SK-N-SH (cell line): ENCODE measurements at regions not wholly inside any gene's neighbourhood (a gene's known extent, or its start where the extent isn't known, plus 50 kb on each side); places are given as distances from the start of the nearest gene placed in this dataset.

Experiments
- CTCF ChIA-PET: fragments of 300-600, 350-600 bp; formaldehyde crosslinking; extraction: SDS; loops from one replicate; lab custom pipeline; 2021; lab: Yijun Ruan, JAX
- POLR2A ChIA-PET: fragments of 350-600 bp; sonication (Branson Sonifier 250); formaldehyde crosslinking; extraction: SDS; loops from one replicate; lab custom pipeline; 2020; ENCODE audit warnings: antibody characterized with exemption, inconsistent platforms; lab: Yijun Ruan, JAX
- DNase-seq: peaks from one replicate; pipeline ENCODE4 v3.0.0; 2012
- H2AFZ ChIP-seq: fragments of 200-600 bp; sonication (generic); 2 replicates; pipeline ENCODE4 v1.8.1; 2016; ENCODE audit warnings: antibody characterized with exemption, mild to moderate bottlenecking, low read depth
- H3F3A ChIP-seq: fragments of 200-600 bp; sonication (generic); replicated peaks from 2 replicates; pipeline ENCODE3; 2016; ENCODE audit warnings: antibody characterized with exemption, mild to moderate bottlenecking; ENCODE audit not compliant: insufficient read depth
- H3K27ac ChIP-seq, 2 experiments: fragments of 200-500 bp in 1 of 2; fragments of 200-600 bp in 1 of 2; sonication (Bioruptor generic) in 1 of 2; sonication (generic), shearing (Covaris generic) in 1 of 2; 2 replicates each; pipeline versions ENCODE4 v1.5.1 to v1.6.1; 2014 to 2016; ENCODE audit warnings: low read depth in 2 of 2, inconsistent platforms in 1 of 2, low read length in 1 of 2, mild to moderate bottlenecking in 1 of 2, mixed read lengths in 1 of 2
- H3K27me3 ChIP-seq: fragments of 200-600 bp; sonication (generic), shearing (Covaris generic); 2 replicates; pipeline ENCODE4 v1.6.1; 2016; ENCODE audit warnings: mixed run types; ENCODE audit not compliant: insufficient read depth
- H3K36me3 ChIP-seq, 2 experiments: fragments of 200-500 bp in 1 of 2; fragments of 200-600 bp in 1 of 2; sonication (Bioruptor generic) in 1 of 2; sonication (generic) in 1 of 2; replicated peaks in 1 of 2; 2 replicates each; pipeline versions ENCODE3 to v1.5.1; 2014 to 2016; ENCODE audit warnings: low read length in 1 of 2, mild to moderate bottlenecking in 1 of 2; ENCODE audit not compliant: insufficient read depth in 2 of 2, control insufficient read depth in 1 of 2
- H3K4me1 ChIP-seq, 2 experiments: fragments of 200-500 bp in 1 of 2; fragments of 200-600 bp in 1 of 2; sonication (Bioruptor generic) in 1 of 2; sonication (generic), shearing (Covaris generic) in 1 of 2; 2 replicates each; pipeline versions ENCODE4 v1.5.1 to v1.6.1; 2014 to 2016; ENCODE audit warnings: low read depth in 1 of 2, low read length in 1 of 2, mixed run types in 1 of 2; ENCODE audit not compliant: insufficient read depth in 2 of 2, control insufficient read depth in 1 of 2
- H3K4me2 ChIP-seq: fragments of 200-600 bp; sonication (generic), shearing (Covaris generic); 2 replicates; pipeline ENCODE4 v1.6.1; 2017; ENCODE audit warnings: mixed run types
- H3K4me3 ChIP-seq, 2 experiments: fragments of 200-500 bp in 1 of 2; fragments of 200-600 bp in 1 of 2; sonication (Bioruptor generic) in 1 of 2; sonication (generic), shearing (Covaris generic) in 1 of 2; 2 replicates each; pipeline versions ENCODE4 v1.5.1 to v1.8.1; 2014 to 2016; ENCODE audit warnings: low read depth in 2 of 2, inconsistent platforms in 1 of 2, low read length in 1 of 2, mild to moderate bottlenecking in 1 of 2, mixed read lengths in 1 of 2, moderate library complexity in 1 of 2
- H3K79me2 ChIP-seq: fragments of 200-600 bp; sonication (generic); 2 replicates; pipeline ENCODE4 v1.8.1; 2017; ENCODE audit warnings: mild to moderate bottlenecking; ENCODE audit not compliant: insufficient read depth
- H3K9ac ChIP-seq: fragments of 200-600 bp; sonication (generic); 2 replicates; pipeline ENCODE4 v1.6.1; 2017; ENCODE audit warnings: mixed run types
- H3K9me2 ChIP-seq: fragments of 200-600 bp; sonication (generic); 2 replicates; pipeline ENCODE4 v1.6.1; 2017; ENCODE audit warnings: mixed run types
- H3K9me3 ChIP-seq: fragments of 200-600 bp; sonication (generic); 2 replicates; pipeline ENCODE4 v1.6.1; 2017; ENCODE audit warnings: mixed run types, mild to moderate bottlenecking, moderate library complexity
- H4K20me1 ChIP-seq: fragments of 200-600 bp; sonication (generic); 2 replicates; pipeline ENCODE4 v1.6.1; 2017; ENCODE audit warnings: mild to moderate bottlenecking, mixed run types; ENCODE audit not compliant: insufficient read depth
- CHD2 ChIP-seq: fragments of 150-350 bp; IDR thresholded peaks from 2 replicates; pipeline ENCODE4 v1.6.1; 2018; ENCODE audit warnings: low read length; ENCODE audit not compliant: partially characterized antibody
- EP300 ChIP-seq, 2 experiments: IDR thresholded peaks; 2 replicates each; pipeline versions ENCODE4 v1.4.0 to v1.6.1; 2012; ENCODE audit warnings: borderline replicate concordance in 1 of 2, low read depth in 1 of 2, low read length in 1 of 2
- EZH2phosphoT487 ChIP-seq: fragments of 200-600 bp; sonication (generic); IDR thresholded peaks from 2 replicates; pipeline ENCODE4 v1.6.1; 2017; ENCODE audit warnings: low read depth, mixed run types, mild to moderate bottlenecking, antibody characterized with exemption, moderate library complexity, borderline replicate concordance
- FOSL2 ChIP-seq: IDR thresholded peaks from 2 replicates; pipeline ENCODE4 v1.4.0; 2012; ENCODE audit warnings: low read depth, mild to moderate bottlenecking, moderate library complexity, borderline replicate concordance
- GATA2 ChIP-seq: sonication (generic); formaldehyde crosslinking; IDR thresholded peaks from 2 replicates; pipeline ENCODE4 v1.5.0; 2020; ENCODE audit warnings: mild to moderate bottlenecking, missing genetic modification reagents
- JUND ChIP-seq: IDR thresholded peaks from 2 replicates; pipeline ENCODE4 v1.4.0; 2012
- RCOR1 ChIP-seq: fragments of 150-350 bp; IDR thresholded peaks from 2 replicates; pipeline ENCODE4 v1.6.1; 2017; ENCODE audit warnings: antibody characterized with exemption, low read length
- RFX5 ChIP-seq: IDR thresholded peaks from 2 replicates; pipeline ENCODE4 v1.6.1; 2012; ENCODE audit warnings: mild to moderate bottlenecking, improper control_type of control experiment, low read length
- SIN3A ChIP-seq: IDR thresholded peaks from 2 replicates; pipeline ENCODE4 v1.6.1; 2012; ENCODE audit warnings: low read depth, mild to moderate bottlenecking, low read length, moderate library complexity, borderline replicate concordance
- SMC3 ChIP-seq: IDR thresholded peaks from 2 replicates; pipeline ENCODE4 v1.6.1; 2012; ENCODE audit warnings: low read depth, low read length, improper control_type of control experiment
- TAF1 ChIP-seq: IDR thresholded peaks from 2 replicates; pipeline ENCODE4 v1.6.1; 2012; ENCODE audit warnings: low read depth, mild to moderate bottlenecking, low read length, moderate library complexity, borderline replicate concordance
- TEAD4 ChIP-seq: IDR thresholded peaks from 2 replicates; pipeline ENCODE4 v1.4.0; 2012; ENCODE audit warnings: mild to moderate bottlenecking, borderline replicate concordance; ENCODE audit not compliant: insufficient read depth
- WGBS: methylation state at CpG from one replicate; pipeline ENCODE4 v1.1.6; 2017; ENCODE audit warnings: low lambda C conversion rate; 5-methylcytosine and 5-hydroxymethylcytosine counted together
- TF ChIP-seq, protein P1 (sequence below): IDR thresholded peaks from 2 replicates; pipeline ENCODE4 v1.4.0; 2012; ENCODE audit warnings: low read depth, borderline replicate concordance
- TF ChIP-seq, protein P2 (sequence below): IDR thresholded peaks from 2 replicates; pipeline ENCODE4 v1.4.0; 2012; ENCODE audit warnings: low read depth, borderline replicate concordance
- TF ChIP-seq, protein P3 (sequence below): fragments of 150-350 bp; IDR thresholded peaks from 2 replicates; pipeline ENCODE4 v1.6.1; 2017; ENCODE audit warnings: antibody characterized with exemption, low read length, low read depth, borderline replicate concordance
- TF ChIP-seq, protein P4 (sequence below): IDR thresholded peaks from 2 replicates; pipeline ENCODE4; 2012

DNA sequence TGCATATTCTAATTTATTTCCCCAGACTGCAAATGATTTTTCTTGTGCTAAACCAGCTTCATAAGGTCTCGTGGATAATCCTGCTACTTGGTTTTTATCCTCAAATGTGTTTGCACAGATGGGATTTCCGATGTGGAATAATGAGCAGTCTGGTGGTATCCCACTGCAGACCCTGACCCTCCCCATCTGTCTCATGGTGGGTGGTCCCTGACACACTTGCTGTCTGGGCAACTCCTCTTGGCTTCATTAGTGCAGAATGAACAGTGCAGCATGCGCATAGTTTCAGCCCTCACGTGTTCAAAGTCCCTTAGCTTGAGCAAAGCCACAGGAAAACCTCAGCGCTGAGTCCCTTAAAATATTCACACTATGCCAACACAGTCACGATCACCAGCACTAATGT is 996.5 kb downstream of the AACS start:
- no peak for DNase-seq
- Histone ChIP-seq H3K9me2 (no peaks in the 10 kb centered on the region), H3K79me2 (no peaks in the 10 kb centered on the region), H3K9ac (no peak overlapping the region), H3K4me1 (no peaks in the 10 kb centered on the region), H4K20me1 (no peaks in the 10 kb centered on the region)
- CTCF ChIA-PET: no interaction called here
- POLR2A ChIA-PET: no interaction called here
- no peak for TF ChIP-seq SMC3
- TF ChIP-seq SIN3A: no peak
- TF ChIP-seq EP300 (IDR thresholded peaks at IDR 0.05; ENCODE audit: borderline replicate concordance in 1 of 2, low read depth in 1 of 2, low read length in 1 of 2): no peak
- no peak for TF ChIP-seq GATA2 (CRISPR knock-in tag)
- TF ChIP-seq FOSL2: no peak
- TF ChIP-seq JUND: no peak
- no peak for TF ChIP-seq EZH2phosphoT487
- TF ChIP-seq CHD2: no peak
- TF ChIP-seq, protein P1, sequence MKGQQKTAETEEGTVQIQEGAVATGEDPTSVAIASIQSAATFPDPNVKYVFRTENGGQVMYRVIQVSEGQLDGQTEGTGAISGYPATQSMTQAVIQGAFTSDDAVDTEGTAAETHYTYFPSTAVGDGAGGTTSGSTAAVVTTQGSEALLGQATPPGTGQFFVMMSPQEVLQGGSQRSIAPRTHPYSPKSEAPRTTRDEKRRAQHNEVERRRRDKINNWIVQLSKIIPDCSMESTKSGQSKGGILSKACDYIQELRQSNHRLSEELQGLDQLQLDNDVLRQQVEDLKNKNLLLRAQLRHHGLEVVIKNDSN: no peak
- TF ChIP-seq TEAD4: no peak
- TF ChIP-seq, protein P2, sequence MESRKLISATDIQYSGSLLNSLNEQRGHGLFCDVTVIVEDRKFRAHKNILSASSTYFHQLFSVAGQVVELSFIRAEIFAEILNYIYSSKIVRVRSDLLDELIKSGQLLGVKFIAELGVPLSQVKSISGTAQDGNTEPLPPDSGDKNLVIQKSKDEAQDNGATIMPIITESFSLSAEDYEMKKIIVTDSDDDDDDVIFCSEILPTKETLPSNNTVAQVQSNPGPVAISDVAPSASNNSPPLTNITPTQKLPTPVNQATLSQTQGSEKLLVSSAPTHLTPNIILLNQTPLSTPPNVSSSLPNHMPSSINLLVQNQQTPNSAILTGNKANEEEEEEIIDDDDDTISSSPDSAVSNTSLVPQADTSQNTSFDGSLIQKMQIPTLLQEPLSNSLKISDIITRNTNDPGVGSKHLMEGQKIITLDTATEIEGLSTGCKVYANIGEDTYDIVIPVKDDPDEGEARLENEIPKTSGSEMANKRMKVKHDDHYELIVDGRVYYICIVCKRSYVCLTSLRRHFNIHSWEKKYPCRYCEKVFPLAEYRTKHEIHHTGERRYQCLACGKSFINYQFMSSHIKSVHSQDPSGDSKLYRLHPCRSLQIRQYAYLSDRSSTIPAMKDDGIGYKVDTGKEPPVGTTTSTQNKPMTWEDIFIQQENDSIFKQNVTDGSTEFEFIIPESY: no peak
- TF ChIP-seq, protein P3, sequence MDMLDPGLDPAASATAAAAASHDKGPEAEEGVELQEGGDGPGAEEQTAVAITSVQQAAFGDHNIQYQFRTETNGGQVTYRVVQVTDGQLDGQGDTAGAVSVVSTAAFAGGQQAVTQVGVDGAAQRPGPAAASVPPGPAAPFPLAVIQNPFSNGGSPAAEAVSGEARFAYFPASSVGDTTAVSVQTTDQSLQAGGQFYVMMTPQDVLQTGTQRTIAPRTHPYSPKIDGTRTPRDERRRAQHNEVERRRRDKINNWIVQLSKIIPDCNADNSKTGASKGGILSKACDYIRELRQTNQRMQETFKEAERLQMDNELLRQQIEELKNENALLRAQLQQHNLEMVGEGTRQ: no peak
- TF ChIP-seq RFX5: no peak
- no peak for TF ChIP-seq TAF1
- TF ChIP-seq, protein P4, sequence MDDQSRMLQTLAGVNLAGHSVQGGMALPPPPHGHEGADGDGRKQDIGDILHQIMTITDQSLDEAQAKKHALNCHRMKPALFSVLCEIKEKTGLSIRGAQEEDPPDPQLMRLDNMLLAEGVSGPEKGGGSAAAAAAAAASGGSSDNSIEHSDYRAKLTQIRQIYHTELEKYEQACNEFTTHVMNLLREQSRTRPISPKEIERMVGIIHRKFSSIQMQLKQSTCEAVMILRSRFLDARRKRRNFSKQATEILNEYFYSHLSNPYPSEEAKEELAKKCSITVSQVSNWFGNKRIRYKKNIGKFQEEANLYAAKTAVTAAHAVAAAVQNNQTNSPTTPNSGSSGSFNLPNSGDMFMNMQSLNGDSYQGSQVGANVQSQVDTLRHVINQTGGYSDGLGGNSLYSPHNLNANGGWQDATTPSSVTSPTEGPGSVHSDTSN: no peak
- TF ChIP-seq RCOR1: no peak
- TF ChIP-seq, all 33 proteins: peak for 0
- no peak overlapping the region for H3K4me2 ChIP-seq
- H3K4me3 ChIP-seq: no peak overlapping the region
- H3K9me3 ChIP-seq: no peaks in the 10 kb centered on the region
- H3K27me3 ChIP-seq: no peaks in the 10 kb centered on the region
- no peaks in the 10 kb centered on the region for H3F3A ChIP-seq
- no peak overlapping the region for H2AFZ ChIP-seq
- no peak overlapping the region for H3K27ac ChIP-seq
- WGBS: 35% methylated on average over 4 of the region's 6 CpGs
- H3K36me3 ChIP-seq: no peaks in the 10 kb centered on the region
